HFF-Myc (cell line): ENCODE measurements at regions not wholly inside any gene's neighbourhood (a gene's known extent, or its start where the extent isn't known, plus 50 kb on each side); places are given as distances from the start of the nearest gene placed in this dataset.

Experiments used
- DNase-seq: peaks from one replicate; pipeline ENCODE4 v3.0.0-alpha.2; 2011; ENCODE audit warnings: low read depth; ENCODE audit errors: extremely low read depth
- H3K4me3 ChIP-seq: replicated peaks from 2 replicates; pipeline ENCODE4 v1.5.1; 2011; ENCODE audit warnings: low read depth, mild to moderate bottlenecking, control low read depth, low read length
- CTCF ChIP-seq: IDR thresholded peaks from 2 replicates; pipeline ENCODE4 v1.5.1; 2012; ENCODE audit warnings: mild to moderate bottlenecking, low read depth, low read length, control low read depth; ENCODE audit errors: missing control alignments

- H3K4me3 ChIP-seq: no peak overlapping the region
- TF ChIP-seq CTCF: no peak
- no peak for DNase-seq
Observed at GRCh38 chr16:13638218-13638617, 281.7 kb upstream of the ERCC4 start.

DNA sequence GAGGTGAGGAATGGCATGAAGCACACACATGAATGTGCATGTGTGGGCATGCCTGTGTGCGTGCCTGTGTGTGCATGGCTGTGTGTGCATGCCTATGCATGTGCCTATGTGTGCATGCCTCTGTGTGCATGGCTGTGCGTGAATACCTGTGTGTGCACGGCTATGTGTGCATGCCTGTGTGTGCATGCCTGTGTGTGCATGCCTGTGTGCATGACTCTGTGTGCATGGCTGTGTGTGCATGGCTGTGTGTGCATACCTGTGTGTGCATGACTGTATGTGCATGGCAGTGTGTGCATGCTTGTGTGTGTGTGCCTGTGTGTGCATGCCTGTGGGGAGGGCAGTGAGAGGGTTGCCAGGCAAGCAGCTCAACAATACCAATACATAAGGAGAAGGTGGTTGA lies 276.5 kb upstream of the ERCC4 start:
- no peak for TF ChIP-seq CTCF
- H3K4me3 ChIP-seq: no peak overlapping the region
- no peak for DNase-seq

- DNase-seq: no peak
- TF ChIP-seq CTCF: no peak
- no peak overlapping the region for H3K4me3 ChIP-seq
Observed at GRCh38 chr16:13645601-13646245, 274.2 kb upstream of the ERCC4 start.

DNA sequence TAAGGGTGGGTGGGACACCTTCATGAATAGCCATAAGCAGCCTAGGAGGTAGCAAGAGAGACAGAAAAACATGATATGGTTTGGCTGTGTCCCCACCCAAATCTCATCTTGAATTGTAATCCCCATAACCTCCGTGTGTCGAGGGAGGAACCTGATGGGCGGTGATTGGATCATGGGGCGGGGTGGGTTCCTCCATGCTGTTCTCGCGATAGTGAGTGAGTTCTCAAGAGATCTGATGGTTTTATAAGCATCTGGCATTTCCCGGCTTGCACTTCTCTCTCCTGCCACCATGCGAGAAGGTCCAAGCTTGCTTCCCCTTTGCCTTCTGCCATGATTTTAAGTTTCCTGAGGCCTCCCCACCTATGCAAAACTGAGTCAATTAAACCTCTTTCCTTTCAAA lies 259.1 kb upstream of the ERCC4 start:
- no peak overlapping the region for H3K4me3 ChIP-seq
- no peak for TF ChIP-seq CTCF
- DNase-seq: no peak

DNA sequence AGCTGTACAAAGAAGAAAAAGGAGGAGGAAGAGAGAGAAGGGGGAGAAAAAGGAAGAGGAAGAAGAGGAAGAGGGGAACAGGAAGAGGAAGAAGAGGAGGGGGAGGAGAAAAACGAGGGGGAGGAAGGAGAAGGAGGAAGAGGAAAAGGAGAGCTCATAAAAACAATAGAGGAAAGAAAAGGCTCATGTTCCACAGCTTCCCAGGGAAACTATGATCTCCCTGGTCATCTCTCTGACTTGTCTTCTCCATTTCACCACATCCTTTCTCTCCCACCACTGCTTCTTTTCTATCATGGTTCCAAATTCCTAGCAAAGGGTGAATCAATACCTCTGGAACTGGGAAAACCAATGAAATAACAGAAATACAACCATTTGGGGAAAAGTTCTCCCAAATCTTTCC lies 254.1 kb upstream of the ERCC4 start:
- TF ChIP-seq CTCF: no peak
- no peak overlapping the region for H3K4me3 ChIP-seq
- no peak for DNase-seq

DNA sequence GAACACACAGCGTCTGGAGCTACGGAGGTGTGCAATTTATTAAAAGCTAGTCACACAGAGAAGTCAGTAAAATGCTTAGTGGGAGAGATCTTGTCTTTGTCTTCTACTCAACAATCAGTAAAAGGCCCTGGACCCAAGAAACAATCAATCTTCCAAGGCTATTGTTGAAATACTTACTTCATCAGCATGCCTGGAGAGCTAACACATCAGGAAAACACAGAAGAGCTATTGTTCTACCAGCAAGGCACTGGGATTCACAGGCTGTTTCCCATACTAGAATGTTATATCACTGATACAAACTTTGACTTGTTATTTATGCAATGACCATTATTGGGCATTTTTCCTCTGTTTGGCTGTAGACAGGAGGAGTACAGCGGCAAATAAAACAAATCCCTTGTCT lies 247.8 kb upstream of the ERCC4 start:
- DNase-seq: no peak
- no peak for TF ChIP-seq CTCF
- no peak overlapping the region for H3K4me3 ChIP-seq
